IMR-90 (cell line): ENCODE measurements at regions not wholly inside any gene's neighbourhood (a gene's known extent, or its start where the extent isn't known, plus 50 kb on each side); places are given as distances from the start of the nearest gene placed in this dataset.

Experiments
- ATAC-seq: fragments of 200-7000 bp; cut with Tn5 transposase; 2 replicates; pipeline ENCODE4 v1.9.1; 2020; ENCODE audit warnings: low read depth, mild to moderate bottlenecking, moderate library complexity
- BruUV-seq: library from RNA; stranded (reverse); fragments of 400-500 nt; replicated peaks from 2 replicates; lab custom pipeline; 2021; lab: Mats Ljungman, UMichigan
- CTCF ChIA-PET: fragments of 300-600 bp; formaldehyde crosslinking; extraction: SDS; loops from one replicate; lab custom pipeline; 2021; ENCODE audit warnings: antibody characterized with exemption; lab: Yijun Ruan, JAX
- POLR2A ChIA-PET: fragments of 300-600 bp; sonication (Branson Sonifier 250); formaldehyde crosslinking; loops from one replicate; lab custom pipeline; 2022; ENCODE audit warnings: antibody characterized with exemption; ENCODE audit not compliant: unreplicated experiment; lab: Charles Lee
- DNase-seq: peaks from one replicate; pipeline ENCODE4 v3.0.0; 2013
- H2AFZ ChIP-seq: replicated peaks from 2 replicates; pipeline ENCODE3; 2013; ENCODE audit warnings: low read length, mild to moderate bottlenecking; ENCODE audit not compliant: poor library complexity
- H2AK5ac ChIP-seq: 2 replicates; pipeline ENCODE4 v1.6.1; 2013; ENCODE audit warnings: low read depth, low read length, inconsistent platforms
- H2AK9ac ChIP-seq: replicated peaks from 2 replicates; pipeline ENCODE3; 2013; ENCODE audit warnings: mild to moderate bottlenecking, low read depth, low read length, moderate library complexity; ENCODE audit not compliant: poor library complexity
- H2BK120ac ChIP-seq: 2 replicates; pipeline ENCODE4 v1.6.1; 2013; ENCODE audit warnings: low read depth, low read length, inconsistent platforms
- H2BK15ac ChIP-seq: 3 replicates; pipeline ENCODE4 v1.6.1; 2013; ENCODE audit warnings: low read depth, low read length, inconsistent platforms
- H2BK20ac ChIP-seq: 2 replicates; pipeline ENCODE4 v1.6.1; 2013; ENCODE audit warnings: low read depth, mild to moderate bottlenecking, inconsistent platforms, low read length, moderate library complexity
- H2BK5ac ChIP-seq: 2 replicates; pipeline ENCODE4 v1.6.1; 2013; ENCODE audit warnings: mild to moderate bottlenecking, low read depth, low read length, inconsistent platforms; ENCODE audit not compliant: poor library complexity, severe bottlenecking
- H3K14ac ChIP-seq: replicated peaks from 2 replicates; pipeline ENCODE4 v1.6.1; 2013; ENCODE audit warnings: low read depth, low read length, inconsistent platforms
- H3K18ac ChIP-seq: 2 replicates; pipeline ENCODE4 v1.6.1; 2013; ENCODE audit warnings: low read depth, low read length, control low read depth
- H3K23ac ChIP-seq: 2 replicates; pipeline ENCODE4 v1.6.1; 2013; ENCODE audit warnings: low read depth, low read length, inconsistent platforms
- H3K27ac ChIP-seq: 2 replicates; pipeline ENCODE4 v1.5.1; 2013; ENCODE audit warnings: mild to moderate bottlenecking, control low read depth, low read length; ENCODE audit not compliant: insufficient read depth
- H3K27me3 ChIP-seq: 2 replicates; pipeline ENCODE4 v1.6.1; 2013; ENCODE audit warnings: low read length; ENCODE audit not compliant: control insufficient read depth, insufficient read depth
- H3K36me3 ChIP-seq: 2 replicates; pipeline ENCODE4 v1.6.1; 2013; ENCODE audit warnings: low read length, mixed read lengths; ENCODE audit not compliant: control insufficient read depth, insufficient read depth
- H3K4ac ChIP-seq: 2 replicates; pipeline ENCODE4 v1.6.1; 2013; ENCODE audit warnings: low read depth, low read length, inconsistent platforms
- H3K4me1 ChIP-seq: 2 replicates; pipeline ENCODE4 v1.6.1; 2013; ENCODE audit warnings: low read length, mixed read lengths; ENCODE audit not compliant: control insufficient read depth, insufficient read depth
- H3K4me2 ChIP-seq: 2 replicates; pipeline ENCODE4 v1.6.1; 2013; ENCODE audit warnings: low read depth, mild to moderate bottlenecking, control low read depth, low read length, moderate library complexity
- H3K4me3 ChIP-seq: 2 replicates; pipeline ENCODE4 v1.5.1; 2013; ENCODE audit warnings: low read depth, mild to moderate bottlenecking, control low read depth, low read length, moderate library complexity; ENCODE audit not compliant: insufficient read depth
- H3K56ac ChIP-seq: 2 replicates; pipeline ENCODE4 v1.6.1; 2013; ENCODE audit warnings: low read length, inconsistent platforms; ENCODE audit not compliant: insufficient read depth; ENCODE audit errors: extremely low read depth
- H3K79me1 ChIP-seq, 2 experiments: 2 replicates each; pipeline ENCODE4 v1.6.1; 2013; ENCODE audit warnings: low read length in 2 of 2, inconsistent platforms in 1 of 2, low read depth in 1 of 2
- H3K9ac ChIP-seq: 2 replicates; pipeline ENCODE4 v1.6.1; 2013; ENCODE audit warnings: low read depth, low read length, control low read depth
- H3K9me1 ChIP-seq: 2 replicates; pipeline ENCODE4 v1.6.1; 2013; ENCODE audit warnings: low read length, inconsistent platforms; ENCODE audit not compliant: insufficient read depth
- H3K9me3 ChIP-seq: 2 replicates; pipeline ENCODE4 v1.6.1; 2013; ENCODE audit warnings: low read length; ENCODE audit not compliant: control insufficient read depth, insufficient read depth
- H4K20me1 ChIP-seq: 2 replicates; pipeline ENCODE4 v1.6.1; 2013; ENCODE audit warnings: low read length, inconsistent platforms; ENCODE audit not compliant: insufficient read depth
- H4K5ac ChIP-seq: 2 replicates; pipeline ENCODE4 v1.6.1; 2013; ENCODE audit warnings: mild to moderate bottlenecking, low read depth, low read length, control low read depth
- H4K8ac ChIP-seq, 2 experiments: 2 replicates each; pipeline ENCODE4 v1.6.1; 2013; ENCODE audit warnings: low read depth in 2 of 2, low read length in 2 of 2, control low read depth in 1 of 2, inconsistent platforms in 1 of 2
- H4K91ac ChIP-seq: 2 replicates; pipeline ENCODE4 v1.6.1; 2013; ENCODE audit warnings: low read depth, low read length, inconsistent platforms; ENCODE audit not compliant: insufficient read depth
- BHLHE40 ChIP-seq: fragments of 150-350 bp; IDR thresholded peaks from 2 replicates; pipeline ENCODE4 v1.6.1; 2016; ENCODE audit warnings: mild to moderate bottlenecking, low read depth, low read length
- CEBPB ChIP-seq: IDR thresholded peaks from 2 replicates; pipeline ENCODE4 v1.6.1; 2012; ENCODE audit warnings: low read depth, low read length, improper control_type of control experiment
- CHD1 ChIP-seq: IDR thresholded peaks from 2 replicates; pipeline ENCODE4 v1.6.1; 2012; ENCODE audit warnings: low read depth, low read length, improper control_type of control experiment
- FOS ChIP-seq: fragments of 150-350 bp; IDR thresholded peaks from 2 replicates; pipeline ENCODE4 v1.6.1; 2016; ENCODE audit warnings: low read depth, low read length
- MAFK ChIP-seq: IDR thresholded peaks from 2 replicates; pipeline ENCODE4 v1.6.1; 2012; ENCODE audit warnings: low read depth, low read length, improper control_type of control experiment
- MAZ ChIP-seq: IDR thresholded peaks from 2 replicates; pipeline ENCODE4 v1.6.1; 2012; ENCODE audit warnings: low read depth, mild to moderate bottlenecking, low read length, improper control_type of control experiment, moderate library complexity, borderline replicate concordance
- MXI1 ChIP-seq: IDR thresholded peaks from 2 replicates; pipeline ENCODE4 v1.6.1; 2012; ENCODE audit warnings: low read depth, mild to moderate bottlenecking, low read length, moderate library complexity, borderline replicate concordance
- NFE2L2 ChIP-seq: fragments of 150-350 bp; IDR thresholded peaks from 2 replicates; pipeline ENCODE4 v1.6.1; 2016; ENCODE audit warnings: low read depth, mild to moderate bottlenecking, low read length
- POLR2A ChIP-seq: IDR thresholded peaks from 2 replicates; pipeline ENCODE4 v1.6.1; 2012; ENCODE audit warnings: mild to moderate bottlenecking, low read depth, low read length
- RAD21 ChIP-seq: IDR thresholded peaks from 2 replicates; pipeline ENCODE4 v1.6.1; 2012; ENCODE audit warnings: low read length, improper control_type of control experiment
- RCOR1 ChIP-seq: IDR thresholded peaks from 2 replicates; pipeline ENCODE4 v1.6.1; 2012; ENCODE audit warnings: mild to moderate bottlenecking, low read length, improper control_type of control experiment; ENCODE audit not compliant: insufficient replicate concordance
- RFX5 ChIP-seq: IDR thresholded peaks from 2 replicates; pipeline ENCODE4 v1.8.0; 2012; ENCODE audit warnings: low read depth, mild to moderate bottlenecking, low read length, moderate library complexity
- SMC3 ChIP-seq: fragments of 150-350 bp; IDR thresholded peaks from 2 replicates; pipeline ENCODE4 v1.6.1; 2016; ENCODE audit warnings: low read depth, mild to moderate bottlenecking, antibody characterized with exemption, low read length, moderate library complexity
- WGBS, 2 experiments: methylation state at CpG; one replicate each; pipeline versions ENCODE4 v1.1.5 to v1.1.7; 2013; ENCODE audit warnings: missing lambda C conversion rate in 2 of 2; ENCODE audit not compliant: insufficient read length in 1 of 2; ENCODE audit errors: extremely low coverage in 2 of 2; 5-methylcytosine and 5-hydroxymethylcytosine counted together
- dilution Hi-C: fragments of 300-500 bp; cut with HindIII; formaldehyde crosslinking; loops from one replicate; pipeline ENCODE4 v1.14.3; 2018; ENCODE audit warnings: low sequenced_read_pairs; ENCODE audit not compliant: unreplicated experiment
- in situ Hi-C: fragments of 300-500 bp; cut with MboI; formaldehyde crosslinking; loops from 3 replicates; pipeline ENCODE4 v1.14.3; 2019; ENCODE audit warnings: low sequenced_read_pairs, inconsistent platforms, mixed read lengths
- intact Hi-C: fragments of 100-400 bp; cut with micrococcal nuclease; formaldehyde crosslinking; loops from 2 replicates; pipeline ENCODE4 v1.10.0; 2022
- TF ChIP-seq, protein P1 (sequence below): conservative IDR thresholded peaks from 2 replicates; pipeline ENCODE4 v1.5.1; 2012; ENCODE audit warnings: mild to moderate bottlenecking, low read depth, low read length, improper control_type of control experiment
- TF ChIP-seq, protein P2 (sequence below): fragments of 150-350 bp; IDR thresholded peaks from 2 replicates; pipeline ENCODE4 v1.6.1; 2017; ENCODE audit warnings: mild to moderate bottlenecking, antibody characterized with exemption, low read length, low read depth
- TF ChIP-seq, protein P3 (sequence below): fragments of 150-350 bp; IDR thresholded peaks from 2 replicates; pipeline ENCODE4 v1.6.1; 2016; ENCODE audit warnings: low read depth, mild to moderate bottlenecking, low read length, moderate library complexity, borderline replicate concordance

DNA sequence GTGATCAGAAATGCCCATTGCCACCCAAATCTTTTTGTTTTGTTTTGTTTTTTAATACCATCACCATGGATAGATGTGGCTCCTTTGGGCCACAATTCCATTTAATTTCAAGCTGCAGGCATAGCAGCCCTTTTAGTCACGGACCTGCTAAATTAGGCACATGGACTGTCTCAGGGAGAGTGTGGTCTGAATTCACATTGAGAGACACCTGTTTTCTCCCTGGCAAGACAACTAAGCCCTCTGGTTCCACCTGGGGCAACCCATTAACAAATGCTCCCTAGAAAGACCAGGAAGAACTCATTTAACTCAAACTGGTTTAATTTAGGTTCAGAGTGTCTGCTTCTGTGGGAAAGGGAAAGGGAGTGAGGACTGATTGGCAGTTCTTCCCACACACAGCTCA, 88.2 kb upstream of the ANKRD1 start:
- ChIA-PET POLR2A (no interaction called here), CTCF (interaction anchor here (0.8 to 0.9 kb wide), 2 partner anchors 129 to 243 kb away, joined by 4 to 7 read pairs; no protein-coding TSS in a partner anchor)
- no peaks in the 10 kb centered on the region for H3K79me1 ChIP-seq
- H3K4ac ChIP-seq: no peak overlapping the region
- H3K23ac ChIP-seq: no peak overlapping the region
- H3K9ac ChIP-seq: no peak overlapping the region
- no peak overlapping the region for H2AK9ac ChIP-seq
- in situ Hi-C loops (loop anchor here (5.0 kb wide), 1 partner anchor 238 kb away; no protein-coding TSS in a partner anchor), dilution Hi-C loops (no loop called here), intact Hi-C loops (no loop called here)
- no peaks in the 10 kb centered on the region; the same call in 1 of the 2 replicates for H3K27me3 ChIP-seq
- no peaks in the 10 kb centered on the region for H3K36me3 ChIP-seq
- no peak overlapping the region for H3K4me2 ChIP-seq
- H2BK15ac ChIP-seq: no peak overlapping the region
- H3K9me3 ChIP-seq: peaks cover 2% of the 10 kb centered on the region; the same call in 1 of the 2 replicates
- no peak overlapping the region for H2BK120ac ChIP-seq
- no peak for TF ChIP-seq SMC3
- no peak for TF ChIP-seq CEBPB
- no peak for TF ChIP-seq MXI1
- TF ChIP-seq, protein P1, sequence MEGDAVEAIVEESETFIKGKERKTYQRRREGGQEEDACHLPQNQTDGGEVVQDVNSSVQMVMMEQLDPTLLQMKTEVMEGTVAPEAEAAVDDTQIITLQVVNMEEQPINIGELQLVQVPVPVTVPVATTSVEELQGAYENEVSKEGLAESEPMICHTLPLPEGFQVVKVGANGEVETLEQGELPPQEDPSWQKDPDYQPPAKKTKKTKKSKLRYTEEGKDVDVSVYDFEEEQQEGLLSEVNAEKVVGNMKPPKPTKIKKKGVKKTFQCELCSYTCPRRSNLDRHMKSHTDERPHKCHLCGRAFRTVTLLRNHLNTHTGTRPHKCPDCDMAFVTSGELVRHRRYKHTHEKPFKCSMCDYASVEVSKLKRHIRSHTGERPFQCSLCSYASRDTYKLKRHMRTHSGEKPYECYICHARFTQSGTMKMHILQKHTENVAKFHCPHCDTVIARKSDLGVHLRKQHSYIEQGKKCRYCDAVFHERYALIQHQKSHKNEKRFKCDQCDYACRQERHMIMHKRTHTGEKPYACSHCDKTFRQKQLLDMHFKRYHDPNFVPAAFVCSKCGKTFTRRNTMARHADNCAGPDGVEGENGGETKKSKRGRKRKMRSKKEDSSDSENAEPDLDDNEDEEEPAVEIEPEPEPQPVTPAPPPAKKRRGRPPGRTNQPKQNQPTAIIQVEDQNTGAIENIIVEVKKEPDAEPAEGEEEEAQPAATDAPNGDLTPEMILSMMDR: no peak
- TF ChIP-seq MAFK: no peak
- TF ChIP-seq, protein P2, sequence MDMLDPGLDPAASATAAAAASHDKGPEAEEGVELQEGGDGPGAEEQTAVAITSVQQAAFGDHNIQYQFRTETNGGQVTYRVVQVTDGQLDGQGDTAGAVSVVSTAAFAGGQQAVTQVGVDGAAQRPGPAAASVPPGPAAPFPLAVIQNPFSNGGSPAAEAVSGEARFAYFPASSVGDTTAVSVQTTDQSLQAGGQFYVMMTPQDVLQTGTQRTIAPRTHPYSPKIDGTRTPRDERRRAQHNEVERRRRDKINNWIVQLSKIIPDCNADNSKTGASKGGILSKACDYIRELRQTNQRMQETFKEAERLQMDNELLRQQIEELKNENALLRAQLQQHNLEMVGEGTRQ: no peak
- TF ChIP-seq RCOR1: no peak
- no peak for TF ChIP-seq MAZ
- no peak for TF ChIP-seq CHD1
- no peak for TF ChIP-seq FOS
- TF ChIP-seq, protein P3, sequence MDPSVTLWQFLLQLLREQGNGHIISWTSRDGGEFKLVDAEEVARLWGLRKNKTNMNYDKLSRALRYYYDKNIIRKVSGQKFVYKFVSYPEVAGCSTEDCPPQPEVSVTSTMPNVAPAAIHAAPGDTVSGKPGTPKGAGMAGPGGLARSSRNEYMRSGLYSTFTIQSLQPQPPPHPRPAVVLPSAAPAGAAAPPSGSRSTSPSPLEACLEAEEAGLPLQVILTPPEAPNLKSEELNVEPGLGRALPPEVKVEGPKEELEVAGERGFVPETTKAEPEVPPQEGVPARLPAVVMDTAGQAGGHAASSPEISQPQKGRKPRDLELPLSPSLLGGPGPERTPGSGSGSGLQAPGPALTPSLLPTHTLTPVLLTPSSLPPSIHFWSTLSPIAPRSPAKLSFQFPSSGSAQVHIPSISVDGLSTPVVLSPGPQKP: no peak
- no peak for TF ChIP-seq BHLHE40
- TF ChIP-seq POLR2A: no peak
- TF ChIP-seq RFX5: no peak
- no peak for TF ChIP-seq RAD21
- no peak for TF ChIP-seq NFE2L2
- no peak overlapping the region for H4K91ac ChIP-seq
- H3K27ac ChIP-seq: no peak overlapping the region
- H3K18ac ChIP-seq: no peak overlapping the region
- no peak overlapping the region for H3K14ac ChIP-seq
- H2AFZ ChIP-seq: no peak overlapping the region
- WGBS, 2 experiments: no CpG with 5 or more reads among the region's 1 CpG
- no peak overlapping the region for H3K4me3 ChIP-seq
- H2BK20ac ChIP-seq: no peak overlapping the region
- no TSS peak for BruUV-seq
- no peak overlapping the region for H4K8ac ChIP-seq
- H2BK5ac ChIP-seq: no peak overlapping the region
- no peak for DNase-seq
- H3K4me1 ChIP-seq: no peaks in the 10 kb centered on the region
- no peaks in the 10 kb centered on the region; the same call in 1 of the 2 replicates for H3K9me1 ChIP-seq
- no peak overlapping the region for H4K5ac ChIP-seq
- H3K56ac ChIP-seq: no peak overlapping the region
- no peak for ATAC-seq
- H4K20me1 ChIP-seq: no peaks in the 10 kb centered on the region
- no peak overlapping the region for H2AK5ac ChIP-seq
